A673 (cell line): ENCODE measurements at regions not wholly inside any gene's neighbourhood (a gene's known extent, or its start where the extent isn't known, plus 50 kb on each side); places are given as distances from the start of the nearest gene placed in this dataset.

ENCODE experiments used
- BruUV-seq: library from RNA; stranded (reverse); fragments of 400-500 nt; replicated peaks from 2 replicates; lab custom pipeline; 2021; lab: Mats Ljungman, UMichigan
- CTCF ChIA-PET: fragments of 300-600 bp; sonication (Branson Sonifier 250); formaldehyde crosslinking; loops from one replicate; lab custom pipeline; 2022; ENCODE audit warnings: antibody characterized with exemption; lab: Charles Lee
- POLR2A ChIA-PET: fragments of 300-600 bp; sonication (Branson Sonifier 250); formaldehyde crosslinking; loops from one replicate; lab custom pipeline; 2022; ENCODE audit warnings: antibody characterized with exemption; ENCODE audit not compliant: low non-redundant PET; lab: Charles Lee
- DNase-seq: peaks from one replicate; pipeline ENCODE4 v3.0.0-alpha.2; 2015; ENCODE audit warnings: low spot score
- H3K27ac ChIP-seq: fragments of 200-600 bp; sonication (generic); 2 replicates; pipeline ENCODE4 v1.5.1; 2016; ENCODE audit warnings: mixed run types, low read depth, mild to moderate bottlenecking, mixed read lengths, antibody characterized with exemption, low read length; ENCODE audit not compliant: poor library complexity, severe bottlenecking
- H3K27me3 ChIP-seq: fragments of 200-600 bp; sonication (generic); replicated peaks from 2 replicates; pipeline ENCODE4 v1.6.1; 2017; ENCODE audit warnings: mixed run types, low read depth, mild to moderate bottlenecking, mixed read lengths, antibody characterized with exemption, low read length; ENCODE audit not compliant: insufficient read depth, poor library complexity
- H3K36me3 ChIP-seq: fragments of 200-600 bp; sonication (generic); 2 replicates; pipeline ENCODE4 v1.6.1; 2016; ENCODE audit warnings: mixed run types, mild to moderate bottlenecking, mixed read lengths, antibody characterized with exemption, low read length; ENCODE audit not compliant: insufficient read depth, poor library complexity, severe bottlenecking
- H3K4me1 ChIP-seq: fragments of 200-600 bp; sonication (generic); 2 replicates; pipeline ENCODE4 v1.6.1; 2017; ENCODE audit warnings: mixed run types, mild to moderate bottlenecking, mixed read lengths, antibody characterized with exemption, low read length; ENCODE audit not compliant: insufficient read depth, poor library complexity, severe bottlenecking
- H3K4me3 ChIP-seq: fragments of 200-600 bp; sonication (generic); 2 replicates; pipeline ENCODE4 v1.5.1; 2016; ENCODE audit warnings: low read depth, mixed run types, mild to moderate bottlenecking, mixed read lengths, low read length; ENCODE audit not compliant: poor library complexity, severe bottlenecking
- H3K9me3 ChIP-seq: fragments of 200-600 bp; sonication (generic); 2 replicates; pipeline ENCODE4 v1.6.1; 2016; ENCODE audit warnings: mixed run types, low read depth, mild to moderate bottlenecking, mixed read lengths, antibody characterized with exemption, low read length; ENCODE audit not compliant: poor library complexity, severe bottlenecking
- EZH2 ChIP-seq: fragments of 200-600 bp; sonication (generic); IDR thresholded peaks from 2 replicates; pipeline ENCODE4 v1.6.1; 2017; ENCODE audit warnings: borderline replicate concordance, low read depth, mild to moderate bottlenecking, mixed read lengths, antibody characterized with exemption, low read length; ENCODE audit not compliant: poor library complexity, severe bottlenecking
- intact Hi-C: fragments of 100-400 bp; cut with micrococcal nuclease; formaldehyde crosslinking; loops from one replicate; pipeline ENCODE4 v1.10.0; 2022; ENCODE audit not compliant: unreplicated experiment
- TF ChIP-seq, protein P1 (sequence below): fragments of 300-800, 200-600 bp; sonication (generic); conservative IDR thresholded peaks from 2 replicates; pipeline ENCODE4 v1.5.1; 2017; ENCODE audit warnings: low read depth, mild to moderate bottlenecking, antibody characterized with exemption, low read length, moderate library complexity, mixed read lengths

DNA sequence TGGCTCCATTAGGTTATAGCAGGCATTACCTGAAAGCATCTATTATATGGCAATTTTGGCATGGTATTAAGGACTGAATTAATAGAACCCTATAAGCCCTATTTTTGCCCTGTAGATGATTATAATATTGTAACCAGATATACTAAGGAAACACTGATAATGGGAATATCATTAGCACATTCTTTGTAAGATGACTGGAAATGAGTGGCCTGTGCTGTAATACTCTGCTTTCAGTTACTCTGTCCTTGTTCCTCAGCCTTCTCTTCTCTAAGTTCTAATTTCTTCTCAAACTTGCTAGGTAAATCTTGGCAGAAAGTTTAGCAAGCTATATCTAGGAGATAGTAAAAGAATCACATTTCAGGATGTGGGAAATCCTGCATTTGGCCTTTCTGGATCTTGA lies 74.0 kb upstream of the ITPRID2 start:
- TF ChIP-seq, protein P1, sequence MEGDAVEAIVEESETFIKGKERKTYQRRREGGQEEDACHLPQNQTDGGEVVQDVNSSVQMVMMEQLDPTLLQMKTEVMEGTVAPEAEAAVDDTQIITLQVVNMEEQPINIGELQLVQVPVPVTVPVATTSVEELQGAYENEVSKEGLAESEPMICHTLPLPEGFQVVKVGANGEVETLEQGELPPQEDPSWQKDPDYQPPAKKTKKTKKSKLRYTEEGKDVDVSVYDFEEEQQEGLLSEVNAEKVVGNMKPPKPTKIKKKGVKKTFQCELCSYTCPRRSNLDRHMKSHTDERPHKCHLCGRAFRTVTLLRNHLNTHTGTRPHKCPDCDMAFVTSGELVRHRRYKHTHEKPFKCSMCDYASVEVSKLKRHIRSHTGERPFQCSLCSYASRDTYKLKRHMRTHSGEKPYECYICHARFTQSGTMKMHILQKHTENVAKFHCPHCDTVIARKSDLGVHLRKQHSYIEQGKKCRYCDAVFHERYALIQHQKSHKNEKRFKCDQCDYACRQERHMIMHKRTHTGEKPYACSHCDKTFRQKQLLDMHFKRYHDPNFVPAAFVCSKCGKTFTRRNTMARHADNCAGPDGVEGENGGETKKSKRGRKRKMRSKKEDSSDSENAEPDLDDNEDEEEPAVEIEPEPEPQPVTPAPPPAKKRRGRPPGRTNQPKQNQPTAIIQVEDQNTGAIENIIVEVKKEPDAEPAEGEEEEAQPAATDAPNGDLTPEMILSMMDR, result no peak
- no peak for TF ChIP-seq EZH2
- Histone ChIP-seq H3K27ac (no peak overlapping the region), H3K36me3 (no peaks in the 10 kb centered on the region), H3K27me3 (no peaks in the 10 kb centered on the region), H3K4me3 (no peak overlapping the region), H3K9me3 (no peaks in the 10 kb centered on the region), H3K4me1 (peaks cover 36% of the 10 kb centered on the region)
- no peak for DNase-seq
- no TSS peak for BruUV-seq
- intact Hi-C loops, result no loop called here
- CTCF ChIA-PET, result no interaction called here
- POLR2A ChIA-PET, result no interaction called here

DNA sequence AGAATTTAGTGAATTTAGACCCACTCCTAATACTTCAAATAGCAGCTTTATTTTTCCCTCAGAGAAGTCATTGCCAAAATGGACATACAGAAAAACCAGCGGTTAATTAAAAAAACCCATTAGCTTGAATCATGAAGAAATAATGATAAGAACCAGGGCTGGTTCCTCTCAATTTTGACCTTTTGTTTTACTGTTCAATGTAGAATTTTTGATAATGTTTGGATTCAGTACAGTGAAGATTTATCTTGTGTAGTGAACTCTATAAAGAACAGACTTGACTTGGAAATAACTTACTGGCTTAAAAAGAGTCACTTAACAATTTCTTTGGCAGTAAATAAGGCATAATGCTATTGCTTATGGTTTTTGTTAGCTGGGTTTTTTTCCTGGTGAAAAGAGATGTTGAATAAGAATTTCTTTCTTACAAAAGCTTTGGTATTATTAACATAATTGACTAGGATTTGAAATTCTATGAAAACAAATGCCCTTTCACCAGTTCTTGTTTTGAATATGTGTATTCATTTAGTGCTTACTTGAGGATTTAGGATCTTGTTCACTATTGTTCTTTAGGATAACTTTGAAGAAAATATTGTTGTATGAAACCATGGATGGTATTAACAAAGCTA lies 73.4 kb upstream of the ITPRID2 start:
- no peak overlapping the region for H3K4me3 ChIP-seq
- no peaks in the 10 kb centered on the region for H3K9me3 ChIP-seq
- no peaks in the 10 kb centered on the region for H3K27me3 ChIP-seq
- intact Hi-C loops, result no loop called here
- CTCF ChIA-PET, result no interaction called here
- DNase-seq, result no peak
- H3K4me1 ChIP-seq, result peaks cover 30% of the 10 kb centered on the region
- TF ChIP-seq, protein P1, result no peak
- TF ChIP-seq EZH2, result no peak
- H3K27ac ChIP-seq, result no peak overlapping the region
- BruUV-seq, result no TSS peak
- POLR2A ChIA-PET, result no interaction called here
- H3K36me3 ChIP-seq, result no peaks in the 10 kb centered on the region

DNA sequence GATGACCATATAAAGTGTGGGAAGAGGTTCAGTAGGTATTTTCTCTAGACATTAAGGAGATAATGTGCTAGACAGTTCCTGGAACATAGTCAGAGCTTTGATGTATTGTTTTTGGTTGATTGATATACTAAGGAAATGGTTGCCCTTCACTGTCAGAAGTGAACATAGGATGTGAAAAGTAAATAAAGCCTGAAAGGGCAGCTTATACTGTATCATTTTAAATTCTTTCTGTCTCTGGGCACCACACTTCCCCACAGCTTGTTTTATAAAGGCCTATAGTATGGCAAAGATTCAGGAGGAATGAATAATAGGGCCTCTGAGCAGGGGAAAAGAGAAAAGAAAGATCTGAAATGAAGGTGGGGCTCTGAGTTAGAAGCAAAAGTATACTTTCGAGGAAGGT lies 72.7 kb upstream of the ITPRID2 start:
- ChIA-PET POLR2A (no interaction called here), CTCF (no interaction called here)
- no peaks in the 10 kb centered on the region for H3K27me3 ChIP-seq
- H3K4me3 ChIP-seq, result no peak overlapping the region
- no peaks in the 10 kb centered on the region for H3K9me3 ChIP-seq
- no peaks in the 10 kb centered on the region for H3K36me3 ChIP-seq
- no peak for TF ChIP-seq EZH2
- TF ChIP-seq, protein P1, result no peak
- BruUV-seq, result no TSS peak
- DNase-seq, result no peak
- intact Hi-C loops, result no loop called here
- no peak overlapping the region for H3K27ac ChIP-seq
- H3K4me1 ChIP-seq, result peaks cover 27% of the 10 kb centered on the region
